PC-3 (cell line): ENCODE measurements at regions not wholly inside any gene's neighbourhood (a gene's known extent, or its start where the extent isn't known, plus 50 kb on each side); places are given as distances from the start of the nearest gene placed in this dataset.
A peak's percentile ranks its signal among the peaks of the same experiment; 100 is the strongest.

Source experiments
- ATAC-seq: fragments of 200-7000 bp; cut with Tn5 transposase; 2 replicates; pipeline ENCODE4 v1.9.1; 2020; ENCODE audit warnings: mild to moderate bottlenecking, moderate library complexity
- BruUV-seq: library from RNA; stranded (reverse); fragments of 400-500 nt; replicated peaks from 2 replicates; lab custom pipeline; 2021; lab: Mats Ljungman, UMichigan
- CTCF ChIA-PET: fragments of 300-600 bp; sonication (Branson Sonifier 250); formaldehyde crosslinking; loops from one replicate; lab custom pipeline; 2022; ENCODE audit warnings: antibody characterized with exemption; lab: Charles Lee
- POLR2A ChIA-PET: fragments of 300-600 bp; sonication (Branson Sonifier 250); formaldehyde crosslinking; loops from one replicate; lab custom pipeline; 2022; ENCODE audit warnings: antibody characterized with exemption; ENCODE audit not compliant: unreplicated experiment; lab: Charles Lee
- DNase-seq: peaks from one replicate; pipeline ENCODE4 v3.0.0-alpha.2; 2015
- H2AFZ ChIP-seq: fragments of 300-600 bp; sonication (generic); 2 replicates; pipeline ENCODE4 v1.6.0; 2016; ENCODE audit warnings: antibody characterized with exemption, low read length
- H3F3A ChIP-seq: fragments of 300-600 bp; sonication (generic); one replicate; pipeline ENCODE4 v1.6.0; 2017; ENCODE audit warnings: antibody characterized with exemption, low read length, control low read depth, mild to moderate bottlenecking; ENCODE audit not compliant: unreplicated experiment
- H3K27ac ChIP-seq: fragments of 300-600 bp; sonication (generic); 2 replicates; pipeline ENCODE4 v1.5.1; 2016; ENCODE audit warnings: mild to moderate bottlenecking, low read length
- H3K27me3 ChIP-seq: fragments of 300-600 bp; sonication (generic); 2 replicates; pipeline ENCODE4 v1.6.1; 2016; ENCODE audit warnings: low read length, mixed read lengths
- H3K36me3 ChIP-seq: fragments of 300-600 bp; sonication (generic); 2 replicates; pipeline ENCODE4 v1.6.1; 2016; ENCODE audit warnings: low read depth, mixed run types, low read length, mixed read lengths
- H3K4me1 ChIP-seq: fragments of 300-600 bp; sonication (generic); 2 replicates; pipeline ENCODE4 v1.5.1; 2016; ENCODE audit warnings: low read length; ENCODE audit not compliant: insufficient read depth
- H3K4me2 ChIP-seq: fragments of 300-600 bp; sonication (generic); 2 replicates; pipeline ENCODE4 v1.6.0; 2016; ENCODE audit warnings: low read length
- H3K4me3 ChIP-seq: fragments of 300-600 bp; sonication (generic); 2 replicates; pipeline ENCODE4 v1.5.1; 2016; ENCODE audit warnings: mild to moderate bottlenecking, low read length, mixed read lengths
- H3K79me2 ChIP-seq: fragments of 300-600 bp; sonication (generic); 2 replicates; pipeline ENCODE4 v1.6.1; 2017; ENCODE audit warnings: low read length, mixed read lengths
- H3K9ac ChIP-seq: fragments of 300-600 bp; sonication (generic); 2 replicates; pipeline ENCODE4 v1.6.0; 2016; ENCODE audit warnings: mild to moderate bottlenecking, low read length
- H3K9me2 ChIP-seq: fragments of 300-600 bp; sonication (generic); replicated peaks from 2 replicates; pipeline ENCODE4 v1.6.1; 2016; ENCODE audit warnings: mixed run types, low read length, mixed read lengths
- H3K9me3 ChIP-seq: fragments of 300-600 bp; sonication (generic); 2 replicates; pipeline ENCODE4 v1.6.1; 2016; ENCODE audit warnings: low read length, mixed read lengths
- H4K20me1 ChIP-seq: fragments of 300-600 bp; sonication (generic); 2 replicates; pipeline ENCODE4 v1.6.1; 2016; ENCODE audit warnings: low read length, mixed read lengths
- EZH2 ChIP-seq: fragments of 300-600 bp; sonication (generic); IDR thresholded peaks from one replicate; pipeline ENCODE4 v1.6.1; 2017; ENCODE audit warnings: antibody characterized with exemption, mild to moderate bottlenecking, low read length; ENCODE audit not compliant: unreplicated experiment
- EZH2phosphoT487 ChIP-seq: fragments of 300-600 bp; sonication (generic); IDR thresholded peaks from 2 replicates; pipeline ENCODE4 v1.6.1; 2018; ENCODE audit warnings: mild to moderate bottlenecking, antibody characterized with exemption, low read length, borderline replicate concordance
- intact Hi-C: fragments of 100-400 bp; cut with micrococcal nuclease; formaldehyde crosslinking; loops from 2 replicates; pipeline ENCODE4 v1.9.0; 2023
- TF ChIP-seq, protein P1 (sequence below): fragments of 300-600 bp; sonication (generic); conservative IDR thresholded peaks from 2 replicates; pipeline ENCODE4 v1.5.1; 2017; ENCODE audit warnings: antibody characterized with exemption, low read depth, mild to moderate bottlenecking, low read length

GRCh38 chr6:95279616-95280015, 297.7 kb upstream of the MANEA start:
- Histone ChIP-seq H3K4me1 (no peaks in the 10 kb centered on the region), H4K20me1 (no peaks in the 10 kb centered on the region), H3K36me3 (no peaks in the 10 kb centered on the region), H3K9ac (no peak overlapping the region), H3K27ac (no peak overlapping the region), H2AFZ (no peak overlapping the region), H3F3A (no peaks in the 10 kb centered on the region), H3K4me3 (no peak overlapping the region), H3K9me2 (no peaks in the 10 kb centered on the region), H3K27me3 (no peaks in the 10 kb centered on the region), H3K9me3 (no peaks in the 10 kb centered on the region), H3K4me2 (no peak overlapping the region), H3K79me2 (no peaks in the 10 kb centered on the region)
- POLR2A ChIA-PET = no interaction called here
- DNase-seq = no peak
- intact Hi-C loops = loop anchor here (2.0 kb wide), 1 partner anchor 77 kb away; no protein-coding TSS in a partner anchor
- ATAC-seq = no peak
- BruUV-seq = no TSS peak
- CTCF ChIA-PET = no interaction called here
- TF ChIP-seq, protein P1, sequence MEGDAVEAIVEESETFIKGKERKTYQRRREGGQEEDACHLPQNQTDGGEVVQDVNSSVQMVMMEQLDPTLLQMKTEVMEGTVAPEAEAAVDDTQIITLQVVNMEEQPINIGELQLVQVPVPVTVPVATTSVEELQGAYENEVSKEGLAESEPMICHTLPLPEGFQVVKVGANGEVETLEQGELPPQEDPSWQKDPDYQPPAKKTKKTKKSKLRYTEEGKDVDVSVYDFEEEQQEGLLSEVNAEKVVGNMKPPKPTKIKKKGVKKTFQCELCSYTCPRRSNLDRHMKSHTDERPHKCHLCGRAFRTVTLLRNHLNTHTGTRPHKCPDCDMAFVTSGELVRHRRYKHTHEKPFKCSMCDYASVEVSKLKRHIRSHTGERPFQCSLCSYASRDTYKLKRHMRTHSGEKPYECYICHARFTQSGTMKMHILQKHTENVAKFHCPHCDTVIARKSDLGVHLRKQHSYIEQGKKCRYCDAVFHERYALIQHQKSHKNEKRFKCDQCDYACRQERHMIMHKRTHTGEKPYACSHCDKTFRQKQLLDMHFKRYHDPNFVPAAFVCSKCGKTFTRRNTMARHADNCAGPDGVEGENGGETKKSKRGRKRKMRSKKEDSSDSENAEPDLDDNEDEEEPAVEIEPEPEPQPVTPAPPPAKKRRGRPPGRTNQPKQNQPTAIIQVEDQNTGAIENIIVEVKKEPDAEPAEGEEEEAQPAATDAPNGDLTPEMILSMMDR = no peak
- no peak for TF ChIP-seq EZH2phosphoT487
- TF ChIP-seq EZH2 = no peak

DNA sequence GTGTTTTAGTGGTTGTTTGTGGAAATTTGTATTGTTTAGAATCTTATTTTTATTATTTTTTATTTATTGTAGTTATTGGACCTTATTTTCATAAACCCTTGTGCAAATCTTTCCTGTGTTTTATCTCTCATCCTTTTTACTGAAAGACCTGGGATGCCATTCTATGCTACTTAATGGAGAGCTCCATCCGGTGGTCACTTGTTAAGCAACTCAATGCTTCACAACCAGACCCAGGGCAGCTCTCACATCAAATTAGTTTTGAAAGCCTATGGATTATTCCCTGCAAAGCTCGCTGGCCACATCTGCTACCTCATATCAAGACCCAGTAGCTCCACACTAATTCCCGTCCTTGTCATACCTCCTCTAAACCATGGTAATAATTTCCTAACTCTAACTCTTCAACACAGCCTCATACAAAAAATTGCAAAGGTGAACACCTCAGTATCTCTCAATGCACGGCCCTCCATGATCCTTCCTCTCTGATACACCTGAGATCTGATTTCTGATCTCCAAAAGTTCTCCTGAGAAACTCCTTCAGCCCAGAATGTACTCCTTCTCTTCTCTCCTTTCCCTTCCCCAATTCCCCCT, 296.6 kb upstream of the MANEA start:
- no peaks in the 10 kb centered on the region for H3F3A ChIP-seq
- no peak overlapping the region for H3K4me2 ChIP-seq
- DNase-seq (peak; percentile 7), ATAC-seq (0 out of 2 replicates have a peak, but pooled peaks have one; percentile 40)
- no TSS peak for BruUV-seq
- no peaks in the 10 kb centered on the region for H3K36me3 ChIP-seq
- H3K4me1 ChIP-seq = no peaks in the 10 kb centered on the region
- ChIA-PET CTCF (no interaction called here), POLR2A (no interaction called here)
- H3K4me3 ChIP-seq = no peak overlapping the region
- no peaks in the 10 kb centered on the region for H3K27me3 ChIP-seq
- H3K79me2 ChIP-seq = no peaks in the 10 kb centered on the region
- H3K9me3 ChIP-seq = no peaks in the 10 kb centered on the region
- H3K27ac ChIP-seq = no peak overlapping the region
- TF ChIP-seq, protein P1 = peak; percentile 32; the same call in 1 of the 2 replicates
- TF ChIP-seq EZH2 (no peak), EZH2phosphoT487 (no peak)
- H3K9me2 ChIP-seq = no peaks in the 10 kb centered on the region
- no peak overlapping the region for H3K9ac ChIP-seq
- H4K20me1 ChIP-seq = no peaks in the 10 kb centered on the region
- intact Hi-C loops = loop anchor here (2.0 kb wide), 1 partner anchor 78 kb away; no protein-coding TSS in a partner anchor
- H2AFZ ChIP-seq = no peak overlapping the region

DNA sequence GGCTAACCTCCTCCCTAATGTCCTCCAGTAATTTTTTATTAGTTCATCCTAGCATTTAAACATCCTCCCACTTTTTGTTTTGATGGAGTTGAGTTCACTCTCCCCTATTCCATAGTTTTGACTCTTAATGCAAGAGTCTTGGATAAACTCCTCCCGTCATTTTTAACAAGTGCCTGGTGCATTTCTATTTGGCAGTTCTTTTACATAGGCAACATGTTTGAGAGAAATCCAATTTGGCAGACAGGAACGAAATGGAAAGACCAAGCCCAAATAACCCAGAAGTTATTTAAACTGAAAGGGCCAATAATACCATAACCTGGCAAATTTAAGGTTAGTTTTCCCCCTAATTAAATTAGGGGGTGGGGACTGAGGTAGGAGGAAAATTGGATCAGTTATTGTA, 291.5 kb upstream of the MANEA start:
- no TSS peak for BruUV-seq
- DNase-seq (no peak), ATAC-seq (no peak)
- TF ChIP-seq, protein P1 = no peak
- no peak for TF ChIP-seq EZH2
- no peaks in the 10 kb centered on the region for H3K36me3 ChIP-seq
- H3K9me2 ChIP-seq = no peaks in the 10 kb centered on the region
- no peaks in the 10 kb centered on the region for H3K4me1 ChIP-seq
- no peak overlapping the region for H2AFZ ChIP-seq
- H3K9ac ChIP-seq = no peak overlapping the region
- intact Hi-C loops = no loop called here
- POLR2A ChIA-PET = no interaction called here
- no peaks in the 10 kb centered on the region for H4K20me1 ChIP-seq
- no peaks in the 10 kb centered on the region for H3F3A ChIP-seq
- no peak overlapping the region for H3K4me3 ChIP-seq
- no peak overlapping the region for H3K4me2 ChIP-seq
- H3K9me3 ChIP-seq = no peaks in the 10 kb centered on the region
- CTCF ChIA-PET = no interaction called here
- H3K27ac ChIP-seq = no peak overlapping the region
- H3K27me3 ChIP-seq = no peaks in the 10 kb centered on the region
- no peaks in the 10 kb centered on the region for H3K79me2 ChIP-seq
